K562 (cell line): ENCODE measurements at regions not wholly inside any gene's neighbourhood (a gene's known extent, or its start where the extent isn't known, plus 50 kb on each side); places are given as distances from the start of the nearest gene placed in this dataset.

Experiments
- FOS ChIP-seq: IDR thresholded peaks from 3 replicates; pipeline ENCODE4 v1.6.1; 2011; ENCODE audit not compliant: insufficient read length; ENCODE audit errors: extremely low read depth
- MTA3 ChIP-seq: fragments of 450-650 bp; formaldehyde crosslinking; IDR thresholded peaks from 2 replicates; pipeline ENCODE4 v1.6.1; 2017; ENCODE audit warnings: mild to moderate bottlenecking, borderline replicate concordance
- TCFL5 ChIP-seq: fragments of 250-450 bp; sonication (Bioruptor Pico); conservative IDR thresholded peaks from 2 replicates; pipeline ENCODE4 v1.6.1; 2021; ENCODE audit warnings: mild to moderate bottlenecking, moderate library complexity, matching md5 sums
- ZNF23 ChIP-seq: fragments of 250-450 bp; sonication (Bioruptor Pico); IDR thresholded peaks from 2 replicates; pipeline ENCODE4 v1.4.0; 2020; ENCODE audit warnings: mild to moderate bottlenecking
- ZNF354B ChIP-seq: fragments of 250-450 bp; sonication (Bioruptor Pico); IDR thresholded peaks from 2 replicates; pipeline ENCODE4 v1.4.0; 2020
- ZNF431 ChIP-seq: sonication (generic); formaldehyde crosslinking; IDR thresholded peaks from 2 replicates; pipeline ENCODE4 v1.8.0; 2022; ENCODE audit warnings: mild to moderate bottlenecking, missing genetic modification reagents
- ZSCAN29 ChIP-seq: fragments of 450-650 bp; IDR thresholded peaks from 2 replicates; pipeline ENCODE4 v1.6.1; 2017
- TF ChIP-seq, protein P1 (sequence below), 3 experiments: IDR thresholded peaks in 2 of 3; conservative IDR thresholded peaks in 1 of 3; 2 replicates each; pipeline ENCODE4 v1.5.1; 2011 to 2012; ENCODE audit warnings: low read length in 3 of 3, mild to moderate bottlenecking in 3 of 3, control low read depth in 2 of 3, improper control_type of control experiment in 1 of 3, inconsistent platforms in 1 of 3, low read depth in 1 of 3, mixed read lengths in 1 of 3, moderate library complexity in 1 of 3; ENCODE audit not compliant: insufficient read depth in 2 of 3

DNA sequence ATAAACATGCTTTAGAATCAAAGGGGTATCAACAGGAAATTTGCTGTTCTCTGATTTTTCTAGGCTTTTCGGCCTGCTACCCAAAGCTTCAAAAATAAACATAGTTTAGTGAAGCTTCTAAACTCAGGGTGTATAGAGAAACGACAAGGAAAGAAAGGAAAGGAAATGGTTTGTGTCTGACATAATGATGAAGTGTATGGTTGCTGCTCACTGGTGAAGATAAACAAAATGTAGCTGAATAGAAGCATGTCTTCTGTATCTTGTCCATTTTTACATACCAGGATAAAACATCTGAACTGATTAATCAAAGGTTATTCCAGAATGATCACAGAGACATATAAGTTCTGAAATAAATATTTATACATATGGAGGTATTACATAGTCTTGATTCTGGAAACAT is 1324.6 kb upstream of the NRXN1 start:
- TF ChIP-seq ZSCAN29 (no peak), MTA3 (no peak), FOS (no peak), ZNF23 (no peak), ZNF354B (CRISPR knock-in tag) (no peak), TCFL5 (CRISPR knock-in tag) (no peak), ZNF431 (no peak)
- TF ChIP-seq, protein P1, sequence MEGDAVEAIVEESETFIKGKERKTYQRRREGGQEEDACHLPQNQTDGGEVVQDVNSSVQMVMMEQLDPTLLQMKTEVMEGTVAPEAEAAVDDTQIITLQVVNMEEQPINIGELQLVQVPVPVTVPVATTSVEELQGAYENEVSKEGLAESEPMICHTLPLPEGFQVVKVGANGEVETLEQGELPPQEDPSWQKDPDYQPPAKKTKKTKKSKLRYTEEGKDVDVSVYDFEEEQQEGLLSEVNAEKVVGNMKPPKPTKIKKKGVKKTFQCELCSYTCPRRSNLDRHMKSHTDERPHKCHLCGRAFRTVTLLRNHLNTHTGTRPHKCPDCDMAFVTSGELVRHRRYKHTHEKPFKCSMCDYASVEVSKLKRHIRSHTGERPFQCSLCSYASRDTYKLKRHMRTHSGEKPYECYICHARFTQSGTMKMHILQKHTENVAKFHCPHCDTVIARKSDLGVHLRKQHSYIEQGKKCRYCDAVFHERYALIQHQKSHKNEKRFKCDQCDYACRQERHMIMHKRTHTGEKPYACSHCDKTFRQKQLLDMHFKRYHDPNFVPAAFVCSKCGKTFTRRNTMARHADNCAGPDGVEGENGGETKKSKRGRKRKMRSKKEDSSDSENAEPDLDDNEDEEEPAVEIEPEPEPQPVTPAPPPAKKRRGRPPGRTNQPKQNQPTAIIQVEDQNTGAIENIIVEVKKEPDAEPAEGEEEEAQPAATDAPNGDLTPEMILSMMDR (IDR thresholded peaks at IDR 0.05 in 2 of 3, conservative IDR thresholded peaks at IDR 0.05 in 1 of 3; ENCODE audit: insufficient read depth in 2 of 3, low read depth in 1 of 3, low read length in 3 of 3), result no peak
